WTC11 (cell line): ENCODE measurements at regions not wholly inside any gene's neighbourhood (a gene's known extent, or its start where the extent isn't known, plus 50 kb on each side); places are given as distances from the start of the nearest gene placed in this dataset.

ENCODE experiments used
- ATAC-seq: fragments of 200-7000 bp; cut with Tn5 transposase; 2 replicates; pipeline ENCODE4 v1.10.0; 2021; ENCODE audit warnings: mild to moderate bottlenecking, moderate library complexity
- CTCF ChIA-PET: fragments of 300-600 bp; sonication (Branson Sonifier 250); formaldehyde crosslinking; loops from one replicate; lab custom pipeline; 2021; ENCODE audit warnings: antibody characterized with exemption; lab: Charles Lee
- POLR2A ChIA-PET: fragments of 350-600 bp; sonication (Branson Sonifier 250); formaldehyde crosslinking; loops from one replicate; lab custom pipeline; 2021; ENCODE audit warnings: antibody characterized with exemption; lab: Charles Lee
- DNase-seq: peaks from one replicate; pipeline ENCODE4 v3.0.0; 2021; ENCODE audit warnings: low spot score
- H3K27ac Mint-ChIP-seq: 2 replicates; pipeline ENCODE4 v1.8.0; 2021; ENCODE audit warnings: mixed read lengths
- H3K27me3 Mint-ChIP-seq: 2 replicates; pipeline ENCODE4 v1.8.0; 2021; ENCODE audit warnings: low read depth, mild to moderate bottlenecking, moderate library complexity, mixed read lengths
- H3K36me3 Mint-ChIP-seq: 2 replicates; pipeline ENCODE4 v1.8.0; 2021; ENCODE audit warnings: mixed read lengths
- H3K4me1 Mint-ChIP-seq: 2 replicates; pipeline ENCODE4 v1.8.0; 2022; ENCODE audit warnings: mixed read lengths
- H3K4me3 Mint-ChIP-seq: 2 replicates; pipeline ENCODE4 v1.8.0; 2021; ENCODE audit warnings: mild to moderate bottlenecking, moderate library complexity, mixed read lengths
- H3K9me3 Mint-ChIP-seq: 2 replicates; pipeline ENCODE4 v1.8.0; 2021; ENCODE audit warnings: mixed read lengths
- CREB1 ChIP-seq: sonication (generic); formaldehyde crosslinking; IDR thresholded peaks from 2 replicates; pipeline ENCODE4 v1.8.0; 2023; ENCODE audit warnings: mild to moderate bottlenecking, missing genetic modification reagents
- CREM ChIP-seq: sonication (generic); formaldehyde crosslinking; IDR thresholded peaks from 2 replicates; pipeline ENCODE4 v1.8.1; 2022; ENCODE audit warnings: mild to moderate bottlenecking, missing genetic modification reagents, moderate library complexity
- ESRRA ChIP-seq: sonication (generic); formaldehyde crosslinking; IDR thresholded peaks from 2 replicates; pipeline ENCODE4 v1.8.1; 2022; ENCODE audit warnings: mild to moderate bottlenecking, missing genetic modification reagents, borderline replicate concordance
- FOXP1 ChIP-seq: sonication (generic); formaldehyde crosslinking; IDR thresholded peaks from 2 replicates; pipeline ENCODE4 v1.8.0; 2022; ENCODE audit warnings: missing genetic modification reagents, mild to moderate bottlenecking, moderate library complexity, borderline replicate concordance
- GABPB1 ChIP-seq: sonication (generic); formaldehyde crosslinking; IDR thresholded peaks from 2 replicates; pipeline ENCODE4 v1.8.1; 2023; ENCODE audit warnings: mild to moderate bottlenecking, missing genetic modification reagents
- MYBL2 ChIP-seq: sonication (generic); formaldehyde crosslinking; IDR thresholded peaks from 2 replicates; pipeline ENCODE4 v1.8.1; 2023; ENCODE audit warnings: mild to moderate bottlenecking, moderate library complexity, missing genetic modification reagents
- NFYB ChIP-seq: sonication (generic); formaldehyde crosslinking; conservative IDR thresholded peaks from 2 replicates; pipeline ENCODE4 v1.8.0; 2022; ENCODE audit warnings: low read depth, missing genetic modification reagents
- OVOL2 ChIP-seq: fragments of 250-450 bp; sonication (Bioruptor Pico); IDR thresholded peaks from 2 replicates; pipeline ENCODE4 v1.9.0; 2021; ENCODE audit warnings: mild to moderate bottlenecking, borderline replicate concordance
- RORB ChIP-seq: fragments of 250-450 bp; sonication (Bioruptor Pico); IDR thresholded peaks from 2 replicates; pipeline ENCODE4 v1.9.0; 2021; ENCODE audit warnings: mild to moderate bottlenecking
- SOX15 ChIP-seq: fragments of 250-450 bp; sonication (Bioruptor Pico); IDR thresholded peaks from 2 replicates; pipeline ENCODE4 v1.9.0; 2021; ENCODE audit warnings: mild to moderate bottlenecking
- SP1 ChIP-seq: sonication (generic); formaldehyde crosslinking; conservative IDR thresholded peaks from 2 replicates; pipeline ENCODE4 v1.8.1; 2022; ENCODE audit warnings: missing genetic modification reagents
- ZBTB21 ChIP-seq: sonication (generic); formaldehyde crosslinking; IDR thresholded peaks from 2 replicates; pipeline ENCODE4 v1.8.1; 2023; ENCODE audit warnings: mild to moderate bottlenecking, missing genetic modification reagents, borderline replicate concordance
- TF ChIP-seq, protein P1 (sequence below): sonication (generic); formaldehyde crosslinking; IDR thresholded peaks from 2 replicates; pipeline ENCODE4 v1.8.0; 2022; ENCODE audit warnings: mild to moderate bottlenecking, missing genetic modification reagents
- TF ChIP-seq, protein P2 (sequence below): sonication (generic); formaldehyde crosslinking; IDR thresholded peaks from 2 replicates; pipeline ENCODE4 v1.8.1; 2023; ENCODE audit warnings: mild to moderate bottlenecking, moderate library complexity, missing genetic modification reagents
- TF ChIP-seq, protein P3 (sequence below): sonication (generic); formaldehyde crosslinking; IDR thresholded peaks from 2 replicates; pipeline ENCODE4 v1.8.1; 2023; ENCODE audit warnings: mild to moderate bottlenecking, missing genetic modification reagents

DNA sequence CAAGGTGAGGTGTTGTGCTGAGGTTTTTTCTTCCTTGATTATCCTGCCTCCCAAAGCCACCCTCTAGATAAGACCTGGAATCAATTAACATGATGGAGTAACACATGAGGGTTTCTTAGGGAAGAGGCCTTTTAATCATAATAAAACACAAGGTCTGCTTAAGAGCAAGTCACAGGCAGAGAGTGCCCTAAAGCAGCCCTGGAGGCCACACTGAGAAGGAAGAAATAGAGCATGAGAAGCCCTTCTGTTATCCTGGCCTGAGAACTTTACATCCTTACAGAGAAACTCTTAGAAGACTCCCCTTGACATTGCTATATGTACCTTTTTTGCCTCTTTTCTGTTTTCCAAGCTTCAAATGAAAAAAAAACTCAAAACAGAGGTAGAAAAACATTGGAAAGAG is 132.3 kb downstream of the CEP57L1 start:
- no peak for ATAC-seq
- POLR2A ChIA-PET = no interaction called here

DNA sequence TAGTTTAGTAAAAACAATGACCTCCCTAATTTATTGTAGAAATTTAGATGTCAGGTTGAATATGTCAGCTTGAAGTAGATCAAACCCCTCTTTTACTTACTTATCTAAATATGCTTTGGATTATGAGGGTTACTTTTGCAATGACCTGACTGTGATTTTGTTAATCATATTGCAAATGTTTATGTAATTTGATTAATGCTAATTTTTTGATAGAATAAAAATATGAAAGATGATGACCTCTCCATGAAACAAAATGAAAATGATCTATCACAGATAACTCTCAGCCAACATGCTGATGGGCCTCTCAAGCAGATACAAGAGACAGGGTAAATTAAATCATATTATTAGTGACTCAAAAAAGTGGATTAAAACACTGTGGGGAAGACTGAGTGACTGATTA is 131.0 kb downstream of the CEP57L1 start:
- DNase-seq = no peak

More for the DNA sequence above, 132.3 kb downstream of the CEP57L1 start:
- Mint-ChIP-seq H3K27ac (no peak overlapping the region), H3K27me3 (no peaks in the 10 kb centered on the region)
- TF ChIP-seq NFYB (CRISPR knock-in tag) (no peak), MYBL2 (CRISPR knock-in tag) (no peak), ZBTB21 (CRISPR knock-in tag) (no peak), SOX15 (no peak)
- TF ChIP-seq, protein P1, sequence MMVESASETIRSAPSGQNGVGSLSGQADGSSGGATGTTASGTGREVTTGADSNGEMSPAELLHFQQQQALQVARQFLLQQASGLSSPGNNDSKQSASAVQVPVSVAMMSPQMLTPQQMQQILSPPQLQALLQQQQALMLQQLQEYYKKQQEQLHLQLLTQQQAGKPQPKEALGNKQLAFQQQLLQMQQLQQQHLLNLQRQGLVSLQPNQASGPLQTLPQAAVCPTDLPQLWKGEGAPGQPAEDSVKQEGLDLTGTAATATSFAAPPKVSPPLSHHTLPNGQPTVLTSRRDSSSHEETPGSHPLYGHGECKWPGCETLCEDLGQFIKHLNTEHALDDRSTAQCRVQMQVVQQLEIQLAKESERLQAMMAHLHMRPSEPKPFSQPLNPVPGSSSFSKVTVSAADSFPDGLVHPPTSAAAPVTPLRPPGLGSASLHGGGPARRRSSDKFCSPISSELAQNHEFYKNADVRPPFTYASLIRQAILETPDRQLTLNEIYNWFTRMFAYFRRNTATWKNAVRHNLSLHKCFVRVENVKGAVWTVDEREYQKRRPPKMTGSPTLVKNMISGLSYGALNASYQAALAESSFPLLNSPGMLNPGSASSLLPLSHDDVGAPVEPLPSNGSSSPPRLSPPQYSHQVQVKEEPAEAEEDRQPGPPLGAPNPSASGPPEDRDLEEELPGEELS (CRISPR knock-in tag) = no peak
- TF ChIP-seq, protein P2, sequence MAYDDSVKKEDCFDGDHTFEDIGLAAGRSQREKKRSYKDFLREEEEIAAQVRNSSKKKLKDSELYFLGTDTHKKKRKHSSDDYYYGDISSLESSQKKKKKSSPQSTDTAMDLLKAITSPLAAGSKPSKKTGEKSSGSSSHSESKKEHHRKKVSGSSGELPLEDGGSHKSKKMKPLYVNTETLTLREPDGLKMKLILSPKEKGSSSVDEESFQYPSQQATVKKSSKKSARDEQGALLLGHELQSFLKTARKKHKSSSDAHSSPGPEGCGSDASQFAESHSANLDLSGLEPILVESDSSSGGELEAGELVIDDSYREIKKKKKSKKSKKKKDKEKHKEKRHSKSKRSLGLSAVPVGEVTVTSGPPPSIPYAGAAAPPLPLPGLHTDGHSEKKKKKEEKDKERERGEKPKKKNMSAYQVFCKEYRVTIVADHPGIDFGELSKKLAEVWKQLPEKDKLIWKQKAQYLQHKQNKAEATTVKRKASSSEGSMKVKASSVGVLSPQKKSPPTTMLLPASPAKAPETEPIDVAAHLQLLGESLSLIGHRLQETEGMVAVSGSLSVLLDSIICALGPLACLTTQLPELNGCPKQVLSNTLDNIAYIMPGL = no peak
- TF ChIP-seq, protein P3, sequence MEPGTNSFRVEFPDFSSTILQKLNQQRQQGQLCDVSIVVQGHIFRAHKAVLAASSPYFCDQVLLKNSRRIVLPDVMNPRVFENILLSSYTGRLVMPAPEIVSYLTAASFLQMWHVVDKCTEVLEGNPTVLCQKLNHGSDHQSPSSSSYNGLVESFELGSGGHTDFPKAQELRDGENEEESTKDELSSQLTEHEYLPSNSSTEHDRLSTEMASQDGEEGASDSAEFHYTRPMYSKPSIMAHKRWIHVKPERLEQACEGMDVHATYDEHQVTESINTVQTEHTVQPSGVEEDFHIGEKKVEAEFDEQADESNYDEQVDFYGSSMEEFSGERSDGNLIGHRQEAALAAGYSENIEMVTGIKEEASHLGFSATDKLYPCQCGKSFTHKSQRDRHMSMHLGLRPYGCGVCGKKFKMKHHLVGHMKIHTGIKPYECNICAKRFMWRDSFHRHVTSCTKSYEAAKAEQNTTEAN (CRISPR knock-in tag) = no peak
- TF ChIP-seq, all 79 proteins: peak for 0
- H3K4me1 Mint-ChIP-seq = no peaks in the 10 kb centered on the region
- H3K9me3 Mint-ChIP-seq = no peaks in the 10 kb centered on the region
- no peak overlapping the region for H3K4me3 Mint-ChIP-seq
- no peaks in the 10 kb centered on the region for H3K36me3 Mint-ChIP-seq
- no peak for DNase-seq
- CTCF ChIA-PET = no interaction called here

DNA sequence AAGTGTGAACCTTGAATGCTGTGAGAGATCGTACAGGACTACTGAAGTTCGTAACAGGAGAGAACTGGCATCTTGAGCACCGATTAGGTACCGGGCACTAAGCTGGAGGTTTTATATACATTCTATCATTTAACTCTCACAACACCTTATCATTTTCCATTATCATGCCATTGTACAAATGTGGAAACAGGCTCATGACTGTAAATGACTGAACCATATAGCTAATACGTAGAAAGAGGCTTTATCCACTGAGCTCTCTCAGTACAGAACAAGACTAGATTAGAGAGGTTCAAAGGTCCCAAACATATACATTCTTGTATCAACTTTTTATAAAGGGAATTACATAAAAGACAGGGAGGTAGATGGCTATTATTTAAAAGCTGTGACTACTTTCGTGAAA is 130.6 kb downstream of the CEP57L1 start:
- TF ChIP-seq SP1 (no peak), CREM (no peak), OVOL2 (no peak), FOXP1 (CRISPR knock-in tag) (no peak), CREB1 (CRISPR knock-in tag) (no peak)
- TF ChIP-seq, protein P3 (CRISPR knock-in tag) = no peak
- no peaks in the 10 kb centered on the region for H3K9me3 Mint-ChIP-seq
- no peak overlapping the region for H3K27ac Mint-ChIP-seq
- ChIA-PET POLR2A (no interaction called here), CTCF (interaction anchor here (0.8 kb wide), 1 partner anchor 10 kb away, joined by 3 read pairs; no protein-coding TSS in a partner anchor)
- no peaks in the 10 kb centered on the region for H3K27me3 Mint-ChIP-seq
- H3K36me3 Mint-ChIP-seq = no peaks in the 10 kb centered on the region
- no peak overlapping the region for H3K4me3 Mint-ChIP-seq
- DNase-seq = no peak
- peaks cover 2% of the 10 kb centered on the region; the same call in 1 of the 2 replicates for H3K4me1 Mint-ChIP-seq
- no peak for ATAC-seq

More for the DNA sequence above, 131.0 kb downstream of the CEP57L1 start:
- CTCF ChIA-PET = no interaction called here
- H3K4me1 Mint-ChIP-seq = no peaks in the 10 kb centered on the region
- no peak for ATAC-seq
- H3K27me3 Mint-ChIP-seq = no peaks in the 10 kb centered on the region
- H3K9me3 Mint-ChIP-seq = no peaks in the 10 kb centered on the region
- H3K4me3 Mint-ChIP-seq = no peak overlapping the region
- no peaks in the 10 kb centered on the region for H3K36me3 Mint-ChIP-seq
- H3K27ac Mint-ChIP-seq = no peak overlapping the region
- POLR2A ChIA-PET = no interaction called here
- no peak for TF ChIP-seq SOX15

DNA sequence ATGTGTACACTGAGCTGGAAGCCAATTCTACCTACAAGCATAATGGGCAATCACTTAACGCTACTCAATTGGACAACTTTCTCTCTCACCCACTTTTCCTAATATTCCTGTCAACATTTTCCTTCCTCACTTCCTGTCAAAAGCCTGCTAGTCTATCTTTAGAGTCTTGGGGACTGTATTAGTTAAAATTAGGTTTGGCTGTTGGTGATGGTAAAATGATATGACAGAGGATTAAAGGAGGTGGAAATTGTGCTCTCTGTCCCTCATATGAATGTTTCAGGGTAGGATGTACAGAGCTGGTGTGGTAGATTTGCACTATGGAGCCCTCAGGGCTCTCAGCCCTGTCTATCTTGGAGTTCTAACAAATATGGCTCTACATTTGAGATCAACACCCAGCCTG is 129.7 kb downstream of the CEP57L1 start:
- no peaks in the 10 kb centered on the region for H3K27me3 Mint-ChIP-seq
- no peaks in the 10 kb centered on the region for H3K36me3 Mint-ChIP-seq
- DNase-seq (no peak), ATAC-seq (no peak)
- no peak overlapping the region for H3K27ac Mint-ChIP-seq
- ChIA-PET POLR2A (no interaction called here), CTCF (no interaction called here)
- peaks cover 8% of the 10 kb centered on the region for H3K4me1 Mint-ChIP-seq
- no peak overlapping the region for H3K4me3 Mint-ChIP-seq
- TF ChIP-seq ESRRA (CRISPR knock-in tag) = no peak
- no peak for TF ChIP-seq RORB (CRISPR knock-in tag)
- TF ChIP-seq GABPB1 (CRISPR knock-in tag) = no peak
- no peaks in the 10 kb centered on the region for H3K9me3 Mint-ChIP-seq
